IMR-90 (cell line): ENCODE measurements at regions not wholly inside any gene's neighbourhood (a gene's known extent, or its start where the extent isn't known, plus 50 kb on each side); places are given as distances from the start of the nearest gene placed in this dataset.

ENCODE experiments used
- BHLHE40 ChIP-seq: fragments of 150-350 bp; IDR thresholded peaks from 2 replicates; pipeline ENCODE4 v1.6.1; 2016; ENCODE audit warnings: mild to moderate bottlenecking, low read depth, low read length
- CHD1 ChIP-seq: IDR thresholded peaks from 2 replicates; pipeline ENCODE4 v1.6.1; 2012; ENCODE audit warnings: low read depth, low read length, improper control_type of control experiment
- CTCF ChIP-seq: conservative IDR thresholded peaks from 2 replicates; pipeline ENCODE4 v1.5.1; 2012; ENCODE audit warnings: mild to moderate bottlenecking, low read depth, low read length, improper control_type of control experiment
- FOS ChIP-seq: fragments of 150-350 bp; IDR thresholded peaks from 2 replicates; pipeline ENCODE4 v1.6.1; 2016; ENCODE audit warnings: low read depth, low read length
- MAZ ChIP-seq: IDR thresholded peaks from 2 replicates; pipeline ENCODE4 v1.6.1; 2012; ENCODE audit warnings: low read depth, mild to moderate bottlenecking, low read length, improper control_type of control experiment, moderate library complexity, borderline replicate concordance
- MXI1 ChIP-seq: IDR thresholded peaks from 2 replicates; pipeline ENCODE4 v1.6.1; 2012; ENCODE audit warnings: low read depth, mild to moderate bottlenecking, low read length, moderate library complexity, borderline replicate concordance
- NFE2L2 ChIP-seq: fragments of 150-350 bp; IDR thresholded peaks from 2 replicates; pipeline ENCODE4 v1.6.1; 2016; ENCODE audit warnings: low read depth, mild to moderate bottlenecking, low read length
- POLR2A ChIP-seq: IDR thresholded peaks from 2 replicates; pipeline ENCODE4 v1.6.1; 2012; ENCODE audit warnings: mild to moderate bottlenecking, low read depth, low read length
- RAD21 ChIP-seq: IDR thresholded peaks from 2 replicates; pipeline ENCODE4 v1.6.1; 2012; ENCODE audit warnings: low read length, improper control_type of control experiment
- RCOR1 ChIP-seq: IDR thresholded peaks from 2 replicates; pipeline ENCODE4 v1.6.1; 2012; ENCODE audit warnings: mild to moderate bottlenecking, low read length, improper control_type of control experiment; ENCODE audit not compliant: insufficient replicate concordance
- RFX5 ChIP-seq: IDR thresholded peaks from 2 replicates; pipeline ENCODE4 v1.8.0; 2012; ENCODE audit warnings: low read depth, mild to moderate bottlenecking, low read length, moderate library complexity
- SMC3 ChIP-seq: fragments of 150-350 bp; IDR thresholded peaks from 2 replicates; pipeline ENCODE4 v1.6.1; 2016; ENCODE audit warnings: low read depth, mild to moderate bottlenecking, antibody characterized with exemption, low read length, moderate library complexity

- TF ChIP-seq CTCF (no peak), MAZ (no peak), POLR2A (no peak), SMC3 (no peak), NFE2L2 (no peak), RFX5 (no peak), RCOR1 (no peak), MXI1 (no peak), RAD21 (no peak), FOS (no peak), CHD1 (no peak), BHLHE40 (no peak)
Observed at GRCh38 chr4:159922119-159922518, 819.2 kb downstream of the RAPGEF2 start.
